H1 (cell line): ENCODE measurements at regions not wholly inside any gene's neighbourhood (a gene's known extent, or its start where the extent isn't known, plus 50 kb on each side); places are given as distances from the start of the nearest gene placed in this dataset.

Source experiments
- CTCF ChIA-PET: fragments of 300-600 bp; sonication (Branson Sonifier 250); formaldehyde crosslinking; loops from one replicate; lab custom pipeline; 2021; ENCODE audit not compliant: partially characterized antibody; lab: Charles Lee
- POLR2A ChIA-PET: fragments of 300-600 bp; sonication (Branson Sonifier 250); formaldehyde crosslinking; loops from one replicate; lab custom pipeline; 2021; ENCODE audit warnings: inconsistent platforms; ENCODE audit not compliant: partially characterized antibody; lab: Charles Lee
- DNase-seq, 2 experiments: peaks; one replicate each; pipeline versions ENCODE4 v3.0.0 to v3.0.0-alpha.2; 2010 to 2022; ENCODE audit warnings: low spot score in 2 of 2, low read depth in 1 of 2, mixed read lengths in 1 of 2
- FAIRE-seq: peaks from 2 replicates; lab custom pipeline; 2011; peaks lifted over from hg19 to GRCh38; lab: Jason Lieb, UNC
- H2AFZ ChIP-seq: 2 replicates; pipeline ENCODE4 v1.8.1; 2012; ENCODE audit warnings: low read length, inconsistent platforms
- H2AK5ac ChIP-seq: 2 replicates; pipeline ENCODE4 v1.6.1; 2013; ENCODE audit warnings: low read depth, low read length
- H2BK120ac ChIP-seq: replicated peaks from 2 replicates; pipeline ENCODE3; 2013; ENCODE audit warnings: low read depth, low read length, inconsistent platforms
- H2BK12ac ChIP-seq: 2 replicates; pipeline ENCODE4 v1.6.1; 2013; ENCODE audit warnings: low read depth, low read length
- H2BK15ac ChIP-seq: 2 replicates; pipeline ENCODE4 v1.6.1; 2013; ENCODE audit warnings: low read length
- H2BK20ac ChIP-seq: 2 replicates; pipeline ENCODE4 v1.6.1; 2013; ENCODE audit warnings: low read length
- H2BK5ac ChIP-seq: 2 replicates; pipeline ENCODE4 v1.6.1; 2013; ENCODE audit warnings: low read depth, low read length
- H3K14ac ChIP-seq: 2 replicates; pipeline ENCODE4 v1.6.1; 2013; ENCODE audit warnings: inconsistent platforms; ENCODE audit not compliant: insufficient read length
- H3K18ac ChIP-seq: 2 replicates; pipeline ENCODE4 v1.6.1; 2013; ENCODE audit warnings: low read length; ENCODE audit errors: extremely low read depth
- H3K23ac ChIP-seq: 2 replicates; pipeline ENCODE4 v1.6.1; 2013; ENCODE audit warnings: inconsistent platforms; ENCODE audit not compliant: insufficient read length
- H3K23me2 ChIP-seq: 2 replicates; pipeline ENCODE4 v1.6.1; 2013; ENCODE audit warnings: low read depth, low read length
- H3K27ac ChIP-seq: 2 replicates; pipeline ENCODE4 v1.6.1; 2011; ENCODE audit warnings: low read depth, low read length, inconsistent platforms
- H3K27me3 ChIP-seq, 4 experiments: replicated peaks in 1 of 4; 1 replicate in 1 of 4; 2 replicates in 3 of 4; pipeline versions ENCODE4 v1.6.1 to v1.8.1; 2011 to 2013; ENCODE audit warnings: low read length in 3 of 4, mild to moderate bottlenecking in 3 of 4, inconsistent platforms in 2 of 4, mixed read lengths in 2 of 4, moderate library complexity in 1 of 4; ENCODE audit not compliant: control insufficient read depth in 3 of 4, insufficient read depth in 3 of 4; ENCODE audit errors: extremely low read depth in 1 of 4
- H3K36me3 ChIP-seq, 4 experiments: 2 replicates each; pipeline versions ENCODE4 v1.6.1 to v1.8.1; 2011 to 2013; ENCODE audit warnings: mild to moderate bottlenecking in 4 of 4, low read length in 3 of 4, moderate library complexity in 2 of 4, control low read depth in 1 of 4, inconsistent platforms in 1 of 4; ENCODE audit not compliant: insufficient read depth in 4 of 4, control insufficient read depth in 2 of 4
- H3K4ac ChIP-seq: replicated peaks from 2 replicates; pipeline ENCODE3; 2013; ENCODE audit warnings: low read length, low read depth, mixed read lengths, inconsistent platforms; ENCODE audit not compliant: insufficient read length
- H3K4me1 ChIP-seq, 4 experiments: replicated peaks in 1 of 4; 1 replicate in 1 of 4; 2 replicates in 3 of 4; pipeline versions ENCODE4 v1.6.1 to v1.8.1; 2011 to 2013; ENCODE audit warnings: low read length in 3 of 4, inconsistent platforms in 2 of 4, mixed read lengths in 1 of 4; ENCODE audit not compliant: insufficient read depth in 4 of 4, control insufficient read depth in 3 of 4
- H3K4me2 ChIP-seq, 2 experiments: 2 replicates each; pipeline versions ENCODE4 v1.6.1 to v1.8.1; 2011 to 2013; ENCODE audit warnings: low read depth in 2 of 2, low read length in 2 of 2, control low read depth in 1 of 2, inconsistent platforms in 1 of 2, mild to moderate bottlenecking in 1 of 2; ENCODE audit not compliant: insufficient read depth in 1 of 2
- H3K4me3 ChIP-seq, 4 experiments: fragments of 200-600, 300-600 bp in 1 of 4; sonication (generic), shearing (Covaris generic), sonication (Bioruptor Twin) in 1 of 4; 2 replicates each; pipeline versions ENCODE4 v1.5.1 to v1.8.1; 2011 to 2016; ENCODE audit warnings: low read length in 4 of 4, low read depth in 3 of 4, control low read depth in 2 of 4, inconsistent platforms in 2 of 4, mild to moderate bottlenecking in 2 of 4, mixed read lengths in 1 of 4, moderate library complexity in 1 of 4; ENCODE audit not compliant: insufficient read depth in 2 of 4; ENCODE audit errors: extremely low read depth in 1 of 4
- H3K56ac ChIP-seq: replicated peaks from 2 replicates; pipeline ENCODE3; 2013; ENCODE audit warnings: low read depth, mild to moderate bottlenecking, mixed read lengths, low read length, inconsistent platforms; ENCODE audit not compliant: insufficient read length
- H3K79me1 ChIP-seq: 2 replicates; pipeline ENCODE4 v1.6.1; 2013; ENCODE audit warnings: low read depth, low read length, control low read depth
- H3K79me2 ChIP-seq, 2 experiments: 2 replicates each; pipeline versions ENCODE4 v1.6.1 to v1.8.1; 2012 to 2013; ENCODE audit warnings: low read length in 2 of 2, mild to moderate bottlenecking in 2 of 2, inconsistent platforms in 1 of 2; ENCODE audit not compliant: insufficient read depth in 2 of 2, control insufficient read depth in 1 of 2
- H3K9ac ChIP-seq, 4 experiments: replicated peaks in 1 of 4; 1 replicate in 1 of 4; 2 replicates in 3 of 4; pipeline versions ENCODE4 v1.6.1 to v1.8.1; 2011 to 2013; ENCODE audit warnings: low read depth in 3 of 4, low read length in 3 of 4, control low read depth in 2 of 4, mild to moderate bottlenecking in 2 of 4, moderate library complexity in 2 of 4, inconsistent platforms in 1 of 4; ENCODE audit errors: extremely low read depth in 1 of 4
- H3K9me3 ChIP-seq, 2 experiments: 2 replicates each; pipeline versions ENCODE4 v1.6.1 to v1.8.1; 2012 to 2013; ENCODE audit warnings: mild to moderate bottlenecking in 2 of 2, moderate library complexity in 2 of 2, control low read depth in 1 of 2, inconsistent platforms in 1 of 2, low read depth in 1 of 2, low read length in 1 of 2, mixed read lengths in 1 of 2; ENCODE audit not compliant: insufficient read depth in 2 of 2
- H4K20me1 ChIP-seq, 2 experiments: replicated peaks in 1 of 2; 2 replicates each; pipeline versions ENCODE3 to v1.8.1; 2011 to 2013; ENCODE audit warnings: inconsistent platforms in 2 of 2, low read length in 2 of 2, mild to moderate bottlenecking in 1 of 2; ENCODE audit not compliant: insufficient read depth in 2 of 2, control insufficient read depth in 1 of 2
- H4K5ac ChIP-seq: 2 replicates; pipeline ENCODE4 v1.6.1; 2013; ENCODE audit warnings: low read length, low read depth, mixed read lengths, inconsistent platforms; ENCODE audit not compliant: insufficient read length
- H4K8ac ChIP-seq: 2 replicates; pipeline ENCODE4 v1.8.0; 2013; ENCODE audit warnings: mild to moderate bottlenecking, moderate library complexity, low read length, inconsistent platforms; ENCODE audit not compliant: insufficient read depth; ENCODE audit errors: extremely low read depth
- H4K91ac ChIP-seq: replicated peaks from 2 replicates; pipeline ENCODE3; 2013; ENCODE audit warnings: low read length, mixed read lengths, inconsistent platforms; ENCODE audit not compliant: insufficient read length
- BACH1 ChIP-seq: IDR thresholded peaks from 2 replicates; pipeline ENCODE4 v1.6.1; 2012; ENCODE audit warnings: low read length, improper control_type of control experiment
- MAFK ChIP-seq: IDR thresholded peaks from 2 replicates; pipeline ENCODE4 v1.6.1; 2012; ENCODE audit warnings: low read depth, mild to moderate bottlenecking, improper control_type of control experiment, low read length
- TAF1 ChIP-seq: IDR thresholded peaks from 2 replicates; pipeline ENCODE4 v1.6.1; 2011; ENCODE audit warnings: mild to moderate bottlenecking, low read depth, low read length

DNA sequence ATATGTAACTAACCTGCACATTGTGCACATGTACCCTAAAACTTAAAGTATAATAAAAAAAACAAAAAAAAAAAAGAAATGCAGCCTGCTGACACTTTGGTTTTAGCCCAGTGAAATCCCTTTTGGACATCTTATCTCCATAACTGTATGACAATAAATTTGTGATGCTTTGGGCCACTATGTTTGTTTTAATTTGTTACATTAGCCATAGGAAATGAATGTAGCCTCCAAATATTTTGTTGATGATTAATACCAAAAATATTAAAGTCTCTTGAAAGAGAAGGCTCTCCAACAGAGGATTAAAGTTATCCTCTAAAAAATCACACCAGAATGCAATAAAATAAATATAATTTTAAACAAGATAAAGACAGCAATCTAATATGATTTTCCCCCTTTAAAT is 852.7 kb upstream of the SLIT2 start:
- H2BK15ac ChIP-seq = no peak overlapping the region
- H2BK20ac ChIP-seq = no peak overlapping the region
- TF ChIP-seq TAF1 (no peak), BACH1 (no peak), MAFK (no peak)
- no peak overlapping the region for H4K5ac ChIP-seq
- H3K27me3 ChIP-seq = no peaks in the 10 kb centered on the region
- H3K56ac ChIP-seq = no peak overlapping the region
- no peak overlapping the region for H3K14ac ChIP-seq
- no peaks in the 10 kb centered on the region for H3K36me3 ChIP-seq
- no peak overlapping the region for H3K4me3 ChIP-seq
- no peaks in the 10 kb centered on the region for H3K79me2 ChIP-seq
- no peak overlapping the region for H2BK5ac ChIP-seq
- no peak overlapping the region for H2AK5ac ChIP-seq
- H2AFZ ChIP-seq = no peak overlapping the region
- H3K9ac ChIP-seq = no peak overlapping the region
- peaks cover 2% of the 10 kb centered on the region; the same call in 1 of the 2 replicates for H3K23me2 ChIP-seq
- no peak overlapping the region for H3K27ac ChIP-seq
- H3K18ac ChIP-seq = no peak overlapping the region
- no peak overlapping the region for H2BK120ac ChIP-seq
- no peak overlapping the region for H3K23ac ChIP-seq
- no peak overlapping the region for H3K4me2 ChIP-seq
- H3K79me1 ChIP-seq = no peaks in the 10 kb centered on the region
- H4K8ac ChIP-seq = no peak overlapping the region
- CTCF ChIA-PET = no interaction called here
- H4K91ac ChIP-seq = no peak overlapping the region
- no peak overlapping the region for H3K4ac ChIP-seq
- no peaks in the 10 kb centered on the region for H4K20me1 ChIP-seq
- H3K9me3 ChIP-seq = no peaks in the 10 kb centered on the region
- DNase-seq (no peak), FAIRE-seq (no peak)
- H2BK12ac ChIP-seq = no peak overlapping the region
- POLR2A ChIA-PET = no interaction called here
- no peaks in the 10 kb centered on the region for H3K4me1 ChIP-seq
